ENCODE measurements at regions not wholly inside any gene's neighbourhood (a gene's known extent, or its start where the extent isn't known, plus 50 kb on each side); places are given as distances from the start of the nearest gene placed in this dataset.

GRCh38 chr5:4208996-4209395, 613.4 kb downstream of the IRX1 start:
- no peak for DNase-seq (ENCODE audit: low read depth in 2 of 3, low spot score in 2 of 3)

DNA sequence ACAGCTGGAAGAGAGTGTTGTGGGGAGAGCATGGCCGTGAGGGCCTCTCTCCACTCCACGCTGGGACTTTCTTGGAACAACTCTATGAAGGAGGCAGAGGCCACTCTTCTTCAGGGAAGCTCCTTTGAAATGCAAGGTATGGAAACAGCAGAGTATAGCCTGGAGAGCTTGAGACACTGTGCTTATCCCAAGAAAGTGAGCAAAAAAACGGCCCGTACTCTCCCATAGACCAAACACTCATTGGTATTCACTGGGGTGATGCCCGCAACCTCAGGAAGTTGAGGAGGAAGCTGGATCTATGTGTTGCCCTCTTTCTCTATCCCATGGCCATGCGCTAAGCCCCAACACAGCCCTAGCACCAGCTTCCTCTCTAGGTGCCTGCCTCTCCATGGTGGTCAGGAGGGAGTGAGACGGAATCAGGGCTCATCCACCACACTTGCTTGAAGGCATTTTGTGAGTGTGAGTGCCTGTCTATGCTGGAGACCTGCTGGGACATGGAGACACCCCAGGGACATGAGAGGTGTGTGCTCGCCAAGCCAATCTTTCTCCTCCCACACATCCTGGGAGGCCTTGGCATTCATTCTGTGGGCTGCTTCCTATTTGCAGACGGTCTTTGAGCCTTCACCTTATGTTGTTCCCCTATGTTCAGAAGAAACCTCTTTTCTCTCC, 616.6 kb downstream of the IRX1 start:
- DNase-seq (ENCODE audit: low read depth in 2 of 3, low spot score in 2 of 3) = no peak

DNA sequence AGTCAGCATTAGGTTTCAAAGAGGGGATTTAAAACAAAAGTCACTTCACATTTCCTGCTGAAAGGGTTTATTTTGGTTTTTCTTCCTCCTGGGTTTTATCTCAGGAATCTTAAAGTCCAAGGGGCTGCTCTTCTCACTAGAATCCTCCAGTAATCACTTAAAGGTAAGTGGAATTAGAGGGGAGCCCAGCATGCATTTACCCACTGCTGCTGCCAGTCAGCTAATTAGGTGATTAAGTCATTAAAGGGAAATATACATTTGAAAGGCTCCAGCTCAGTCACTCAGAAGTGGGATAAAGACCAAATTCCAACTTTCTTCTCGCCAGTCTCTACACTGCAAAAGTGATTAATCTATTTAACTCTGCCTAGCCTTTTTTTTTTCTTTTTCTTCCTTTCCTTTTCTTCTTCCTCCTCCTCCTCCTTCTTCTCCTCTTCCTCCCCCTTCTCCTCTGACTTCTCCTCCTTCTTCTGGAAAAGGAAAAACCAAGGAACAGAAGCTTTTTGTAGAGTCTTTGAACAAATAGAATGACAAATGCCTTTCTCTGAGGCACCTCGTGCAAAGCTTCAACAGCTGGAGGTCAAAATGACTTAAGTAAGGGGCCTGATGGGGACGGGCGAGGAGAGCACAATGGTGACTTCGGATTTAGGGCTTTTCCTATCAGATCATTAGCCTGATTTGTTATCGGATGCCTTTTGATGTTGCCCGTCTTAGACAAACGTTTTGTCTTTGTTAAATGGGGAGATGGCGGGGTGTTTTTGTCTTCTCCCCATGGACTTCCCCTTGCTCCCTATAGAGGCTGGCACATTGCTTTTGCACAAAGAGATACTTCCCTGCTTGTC, 617.6 kb downstream of the IRX1 start:
- no peak for DNase-seq (ENCODE audit: low read depth in 2 of 3, low spot score in 2 of 3)

GRCh38 chr5:4215143-4215542, 619.5 kb downstream of the IRX1 start:
- no peak for DNase-seq (ENCODE audit: low read depth in 2 of 3, low spot score in 2 of 3)

- no peak for DNase-seq (ENCODE audit: low read depth in 2 of 3, low spot score in 2 of 3)
Measured at GRCh38 chr5:4216142-4216541, 620.5 kb downstream of the IRX1 start.

- DNase-seq (ENCODE audit: low read depth in 2 of 3, low spot score in 2 of 3) = no peak
Measured at GRCh38 chr5:4220016-4220415, 624.4 kb downstream of the IRX1 start.

- DNase-seq (ENCODE audit: low read depth in 2 of 3, low spot score in 2 of 3) = no peak
Measured at GRCh38 chr5:4221048-4221447, 625.4 kb downstream of the IRX1 start.

DNA sequence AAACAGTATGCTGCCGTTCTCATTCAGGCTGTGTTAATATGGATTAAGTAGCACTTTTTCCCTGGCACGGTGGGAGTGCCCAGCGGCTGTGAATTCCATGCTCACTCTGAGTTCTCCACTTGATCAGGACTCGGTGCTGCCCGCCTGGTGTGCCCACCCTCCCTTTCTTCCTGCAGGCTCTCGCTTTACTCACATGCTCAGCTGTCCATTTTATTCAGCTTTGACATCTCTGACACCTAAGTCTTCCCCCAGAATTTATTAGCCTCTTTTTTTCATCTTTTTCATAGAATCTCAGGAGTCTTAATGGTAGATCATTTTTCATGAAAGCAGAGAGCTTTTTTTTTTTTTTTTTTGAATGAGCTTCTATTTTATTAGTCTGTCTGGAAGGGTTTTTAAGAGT, 626.5 kb downstream of the IRX1 start:
- DNase-seq (ENCODE audit: low read depth in 2 of 3, low spot score in 2 of 3) = no peak

GRCh38 chr5:4222821-4223220, 627.2 kb downstream of the IRX1 start:
- DNase-seq (ENCODE audit: low read depth in 2 of 3, low spot score in 2 of 3) = no peak

- no peak for DNase-seq (ENCODE audit: low read depth in 2 of 3, low spot score in 2 of 3)
Measured at GRCh38 chr5:4225741-4226140, 630.1 kb downstream of the IRX1 start.

DNA sequence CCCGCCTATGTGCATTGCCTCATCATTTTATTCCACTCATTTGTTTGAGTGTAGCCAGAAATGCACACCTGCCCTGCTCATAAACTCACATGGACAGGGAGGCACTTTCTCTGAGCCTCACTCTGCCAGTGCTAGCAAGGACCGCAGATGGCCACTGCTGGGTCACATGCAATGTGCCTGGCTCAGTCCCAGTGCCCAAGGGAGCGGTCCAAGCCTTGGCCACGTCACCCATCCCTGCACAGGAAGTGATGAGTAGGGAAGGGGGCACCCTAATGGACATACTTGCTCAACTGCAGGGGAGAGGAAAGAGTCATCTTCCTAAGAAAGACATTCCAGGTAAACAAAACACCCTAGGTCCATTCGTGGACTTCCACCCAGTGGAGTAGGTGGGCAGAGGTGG, 630.9 kb downstream of the IRX1 start:
- no peak for DNase-seq (ENCODE audit: low read depth in 2 of 3, low spot score in 2 of 3)

DNA sequence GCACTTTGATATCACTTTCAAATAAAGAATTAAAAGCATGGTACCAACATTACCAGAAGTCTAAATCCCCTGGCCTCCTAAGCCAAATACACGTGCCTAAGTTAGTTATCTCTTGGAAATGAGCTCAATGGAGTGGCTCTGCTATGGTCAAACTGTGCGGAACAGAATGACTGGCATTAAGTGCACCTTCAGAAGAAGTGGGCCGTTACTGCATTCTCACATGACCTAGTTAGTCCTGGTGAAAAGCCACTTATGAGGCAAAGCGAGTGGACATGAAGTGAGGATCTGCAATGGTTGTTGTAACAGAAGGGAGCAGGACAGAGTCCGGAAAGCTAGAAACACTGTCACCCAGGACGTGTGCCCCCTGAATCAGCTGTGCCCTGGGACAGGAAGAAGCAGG, 633.1 kb downstream of the IRX1 start:
- DNase-seq (ENCODE audit: low read depth in 2 of 3, low spot score in 2 of 3) = no peak

DNA sequence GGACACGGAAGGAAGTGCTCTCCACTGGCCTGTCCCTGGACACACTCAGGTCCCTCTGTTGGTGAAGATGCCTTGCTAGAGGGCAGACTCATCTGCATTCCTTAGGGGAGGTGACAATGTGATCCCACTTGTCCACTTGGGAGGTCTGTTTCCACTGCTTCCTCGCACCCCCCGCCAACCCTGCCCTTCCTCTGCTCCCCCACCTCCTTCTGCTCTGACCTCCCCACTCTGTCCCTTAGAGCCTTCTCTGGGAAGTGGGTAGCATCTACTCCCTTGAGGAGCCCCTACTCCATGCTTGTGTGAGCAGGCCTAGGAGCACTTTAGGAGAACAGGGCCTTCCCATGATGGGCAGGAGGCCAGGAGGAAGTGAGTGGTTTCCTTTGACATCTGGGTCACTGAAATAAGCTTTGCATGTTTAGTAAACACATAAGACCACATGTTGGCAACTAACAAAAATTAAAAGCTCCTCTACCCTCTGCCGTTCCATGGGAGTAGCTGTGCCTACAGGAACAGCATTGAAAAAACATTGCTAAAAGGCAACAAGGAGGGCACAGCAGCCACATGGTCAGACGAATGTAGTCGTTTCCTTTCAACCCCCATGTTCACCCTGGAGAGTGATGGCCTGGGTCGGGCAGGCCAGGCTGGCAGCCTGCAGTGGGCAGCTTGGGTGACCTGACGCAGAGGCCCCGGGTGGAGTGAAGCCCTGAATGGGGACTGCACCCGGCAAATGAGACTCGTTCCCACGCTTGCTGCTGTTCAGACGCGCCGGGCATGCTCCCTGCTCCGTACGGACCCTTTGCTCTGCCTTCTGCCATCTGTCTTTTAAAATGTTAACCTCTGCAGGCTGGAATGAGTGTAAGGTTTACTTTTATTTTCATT, 634.0 kb downstream of the IRX1 start:
- DNase-seq (ENCODE audit: low read depth in 2 of 3, low spot score in 2 of 3) = peak in 2 of 3 donors; percentile 17 to 64

GRCh38 chr5:4230471-4230785, 634.8 kb downstream of the IRX1 start:
- DNase-seq (ENCODE audit: low read depth in 2 of 3, low spot score in 2 of 3) = no peak

- no peak for DNase-seq (ENCODE audit: low read depth in 2 of 3, low spot score in 2 of 3)
Measured at GRCh38 chr5:4230786-4231641, 635.4 kb downstream of the IRX1 start.

- no peak for DNase-seq (ENCODE audit: low read depth in 2 of 3, low spot score in 2 of 3)
Measured at GRCh38 chr5:4232084-4232483, 636.5 kb downstream of the IRX1 start.

DNA sequence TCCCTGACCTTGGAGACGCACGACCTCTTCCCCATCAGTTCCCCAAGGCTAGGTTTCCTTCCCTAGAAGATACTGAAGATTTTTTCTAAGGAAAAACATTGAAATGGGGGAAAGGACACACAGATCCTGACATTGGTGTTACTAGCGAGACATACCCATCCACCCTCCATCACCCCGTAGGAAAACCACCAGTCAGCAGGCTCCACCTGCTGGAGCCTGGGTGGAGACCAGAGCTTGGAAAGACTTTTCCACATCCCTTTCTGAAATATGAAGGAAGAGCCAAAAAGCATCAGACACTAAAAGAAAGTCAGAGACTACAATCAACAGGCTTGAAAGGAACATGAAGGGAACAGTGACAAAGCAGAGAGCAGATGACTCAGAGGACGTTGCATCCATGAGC, 638.0 kb downstream of the IRX1 start:
- no peak for DNase-seq (ENCODE audit: low read depth in 2 of 3, low spot score in 2 of 3)

- DNase-seq (ENCODE audit: low read depth in 2 of 3, low spot score in 2 of 3) = no peak
Measured at GRCh38 chr5:4243479-4244264, 648.0 kb downstream of the IRX1 start.

DNA sequence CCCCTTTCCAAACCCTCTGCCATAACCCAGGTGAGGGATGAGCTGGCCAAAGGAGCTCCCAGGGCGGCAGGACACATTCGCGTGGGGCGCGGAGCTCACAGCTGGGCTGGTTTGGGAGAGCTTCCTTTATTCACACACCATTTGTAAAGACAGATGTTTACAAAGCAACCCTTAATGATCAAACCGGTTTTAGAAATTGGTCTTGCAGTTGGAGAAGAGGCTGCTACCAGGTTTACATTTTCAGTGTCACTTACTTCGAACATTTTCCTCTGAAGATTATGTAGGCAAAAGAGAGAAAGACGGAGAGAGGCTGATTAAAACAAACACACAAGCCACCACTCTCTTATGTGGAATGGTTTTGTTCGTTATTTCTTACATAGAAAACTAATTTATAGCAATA, 648.7 kb downstream of the IRX1 start:
- DNase-seq (ENCODE audit: low read depth in 2 of 3, low spot score in 2 of 3) = no peak

- no peak for DNase-seq (ENCODE audit: low read depth in 2 of 3, low spot score in 2 of 3)
Measured at GRCh38 chr5:4245076-4245475, 649.4 kb downstream of the IRX1 start.

Data from hematopoietic multipotent progenitor cell (in vitro differentiated cells).